Loucy (cell line): ENCODE measurements at regions not wholly inside any gene's neighbourhood (a gene's known extent, or its start where the extent isn't known, plus 50 kb on each side); places are given as distances from the start of the nearest gene placed in this dataset.

Source experiments
- H2AFZ ChIP-seq: fragments of 200-600 bp; sonication (generic); 2 replicates; pipeline ENCODE4 v1.6.0; 2016; ENCODE audit warnings: antibody characterized with exemption, mild to moderate bottlenecking, low read length, moderate library complexity
- H3F3A ChIP-seq: fragments of 200-600 bp; 2 replicates; pipeline ENCODE4 v1.6.0; 2016; ENCODE audit warnings: antibody characterized with exemption, low read depth, mild to moderate bottlenecking
- H3K27me3 ChIP-seq: fragments of 200-600 bp; sonication (generic); 2 replicates; pipeline ENCODE4 v1.6.1; 2014; ENCODE audit warnings: low read length, mild to moderate bottlenecking; ENCODE audit not compliant: insufficient read depth, poor library complexity, severe bottlenecking
- H3K36me3 ChIP-seq: fragments of 200-600 bp; sonication (generic); 2 replicates; pipeline ENCODE4 v1.6.1; 2016; ENCODE audit warnings: low read length; ENCODE audit not compliant: insufficient read depth
- H3K4me1 ChIP-seq: fragments of 200-600 bp; sonication (generic); 2 replicates; pipeline ENCODE4 v1.5.1; 2014; ENCODE audit warnings: low read length, mild to moderate bottlenecking; ENCODE audit not compliant: insufficient read depth, poor library complexity, severe bottlenecking
- H3K4me2 ChIP-seq: fragments of 200-600 bp; sonication (generic); 2 replicates; pipeline ENCODE4 v1.6.0; 2014; ENCODE audit warnings: antibody characterized with exemption, low read length, low read depth, mild to moderate bottlenecking; ENCODE audit not compliant: poor library complexity, severe bottlenecking
- H3K4me3 ChIP-seq: fragments of 200-600 bp; sonication (generic); 2 replicates; pipeline ENCODE4 v1.5.1; 2014; ENCODE audit warnings: low read length, mild to moderate bottlenecking, mixed read lengths; ENCODE audit not compliant: poor library complexity, severe bottlenecking
- H3K79me2 ChIP-seq: fragments of 200-600 bp; sonication (generic); 2 replicates; pipeline ENCODE4 v1.6.1; 2014; ENCODE audit warnings: low read length; ENCODE audit not compliant: insufficient read depth
- H3K9ac ChIP-seq: fragments of 200-600 bp; sonication (generic); 2 replicates; pipeline ENCODE4 v1.6.0; 2014; ENCODE audit warnings: mild to moderate bottlenecking, low read depth, low read length, moderate library complexity; ENCODE audit not compliant: poor library complexity, severe bottlenecking
- H3K9me2 ChIP-seq: fragments of 200-600 bp; sonication (generic); replicated peaks from 2 replicates; pipeline ENCODE4 v1.6.1; 2016; ENCODE audit warnings: low read depth, low read length, mixed read lengths
- H3K9me3 ChIP-seq: fragments of 200-600 bp; sonication (generic); 2 replicates; pipeline ENCODE4 v1.6.1; 2014; ENCODE audit warnings: mild to moderate bottlenecking, antibody characterized with exemption, low read length, low read depth; ENCODE audit not compliant: insufficient read depth
- H4K20me1 ChIP-seq: fragments of 200-600 bp; sonication (generic); 2 replicates; pipeline ENCODE4 v1.6.0; 2014; ENCODE audit warnings: antibody characterized with exemption, low read length, mild to moderate bottlenecking; ENCODE audit not compliant: insufficient read depth, poor library complexity, severe bottlenecking
- EZH2phosphoT487 ChIP-seq: fragments of 200-600 bp; IDR thresholded peaks from 2 replicates; pipeline ENCODE4 v1.6.1; 2018; ENCODE audit warnings: antibody characterized with exemption, mild to moderate bottlenecking, moderate library complexity, borderline replicate concordance
- TF ChIP-seq, protein P1 (sequence below): fragments of 200-600 bp; sonication (generic); conservative IDR thresholded peaks from 2 replicates; pipeline ENCODE4 v1.5.1; 2014; ENCODE audit warnings: mild to moderate bottlenecking, antibody characterized with exemption, low read length

DNA sequence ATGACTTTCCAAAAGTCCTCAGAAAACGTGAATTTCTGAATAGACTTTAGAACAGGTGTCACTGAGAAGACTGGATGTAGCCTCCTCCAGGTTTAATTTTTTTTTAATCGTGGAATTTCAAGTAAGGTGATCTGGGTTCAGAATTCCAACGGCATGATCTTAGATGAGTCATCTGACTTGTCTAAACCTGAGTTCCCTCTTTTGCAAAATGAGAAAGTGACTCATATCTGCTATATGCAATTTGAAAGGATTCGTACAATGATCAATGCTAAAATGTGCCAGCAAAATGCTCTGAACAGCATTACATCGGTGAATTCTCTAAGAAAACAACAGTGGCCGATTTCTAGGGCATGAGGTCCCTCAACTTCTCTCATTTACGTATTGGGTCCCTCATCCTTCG is 69.1 kb upstream of the ZNF516 start:
- Histone ChIP-seq H3K9me2 (no peaks in the 10 kb centered on the region), H3F3A (no peaks in the 10 kb centered on the region), H3K4me1 (peaks cover 6% of the 10 kb centered on the region), H2AFZ (no peak overlapping the region), H3K36me3 (no peaks in the 10 kb centered on the region), H3K27me3 (no peaks in the 10 kb centered on the region), H3K79me2 (no peaks in the 10 kb centered on the region), H3K9me3 (no peaks in the 10 kb centered on the region), H3K4me3 (no peak overlapping the region), H3K4me2 (no peak overlapping the region), H4K20me1 (no peaks in the 10 kb centered on the region), H3K9ac (no peak overlapping the region)
- TF ChIP-seq EZH2phosphoT487 = no peak
- TF ChIP-seq, protein P1, sequence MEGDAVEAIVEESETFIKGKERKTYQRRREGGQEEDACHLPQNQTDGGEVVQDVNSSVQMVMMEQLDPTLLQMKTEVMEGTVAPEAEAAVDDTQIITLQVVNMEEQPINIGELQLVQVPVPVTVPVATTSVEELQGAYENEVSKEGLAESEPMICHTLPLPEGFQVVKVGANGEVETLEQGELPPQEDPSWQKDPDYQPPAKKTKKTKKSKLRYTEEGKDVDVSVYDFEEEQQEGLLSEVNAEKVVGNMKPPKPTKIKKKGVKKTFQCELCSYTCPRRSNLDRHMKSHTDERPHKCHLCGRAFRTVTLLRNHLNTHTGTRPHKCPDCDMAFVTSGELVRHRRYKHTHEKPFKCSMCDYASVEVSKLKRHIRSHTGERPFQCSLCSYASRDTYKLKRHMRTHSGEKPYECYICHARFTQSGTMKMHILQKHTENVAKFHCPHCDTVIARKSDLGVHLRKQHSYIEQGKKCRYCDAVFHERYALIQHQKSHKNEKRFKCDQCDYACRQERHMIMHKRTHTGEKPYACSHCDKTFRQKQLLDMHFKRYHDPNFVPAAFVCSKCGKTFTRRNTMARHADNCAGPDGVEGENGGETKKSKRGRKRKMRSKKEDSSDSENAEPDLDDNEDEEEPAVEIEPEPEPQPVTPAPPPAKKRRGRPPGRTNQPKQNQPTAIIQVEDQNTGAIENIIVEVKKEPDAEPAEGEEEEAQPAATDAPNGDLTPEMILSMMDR = no peak

DNA sequence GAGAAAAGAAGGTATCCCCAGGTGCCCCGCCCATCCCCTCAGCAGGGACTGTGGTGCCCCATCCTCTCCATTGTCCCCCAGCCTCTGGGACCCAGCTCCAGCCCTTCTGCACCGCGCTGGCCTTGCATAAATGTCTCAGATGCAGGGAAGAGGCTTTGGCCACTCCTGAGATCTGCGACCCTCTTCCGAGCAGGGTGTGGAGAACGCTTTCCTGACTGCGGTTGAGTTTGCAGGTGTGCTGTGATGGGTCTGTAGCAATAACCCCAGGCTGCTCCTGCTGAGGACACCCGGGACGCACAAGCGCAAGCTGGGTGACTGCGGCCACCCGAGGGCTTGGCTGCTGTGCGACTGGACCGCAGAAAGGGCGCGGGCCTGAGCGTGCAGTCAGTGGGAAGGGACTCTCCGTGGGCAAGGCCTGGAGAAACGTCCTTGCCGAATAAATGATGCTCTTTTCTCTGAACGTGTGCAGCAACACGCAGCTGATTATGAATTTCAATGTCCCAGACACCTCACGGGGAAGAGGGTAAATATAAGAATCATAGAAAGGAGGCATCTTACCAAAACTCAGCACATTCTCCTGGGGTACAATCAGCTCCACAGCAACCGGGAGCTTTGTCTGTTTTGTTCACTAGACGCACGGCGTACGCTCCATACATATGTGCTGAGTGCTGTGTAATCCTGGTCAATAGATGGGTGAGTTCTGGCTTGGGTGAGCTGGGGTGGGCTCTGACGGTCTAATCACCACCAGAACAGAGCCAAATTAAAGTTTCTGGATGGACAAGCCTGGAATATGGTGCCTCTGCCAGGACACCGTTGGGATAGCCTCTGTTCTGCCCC is 67.5 kb upstream of the ZNF516 start:
- Histone ChIP-seq H3K4me2 (no peak overlapping the region), H3K9me2 (no peaks in the 10 kb centered on the region), H3K36me3 (no peaks in the 10 kb centered on the region), H4K20me1 (no peaks in the 10 kb centered on the region), H3K4me3 (no peak overlapping the region), H2AFZ (no peak overlapping the region), H3K27me3 (no peaks in the 10 kb centered on the region), H3F3A (no peaks in the 10 kb centered on the region), H3K9me3 (no peaks in the 10 kb centered on the region), H3K4me1 (peaks cover 6% of the 10 kb centered on the region), H3K9ac (no peak overlapping the region), H3K79me2 (no peaks in the 10 kb centered on the region)
- TF ChIP-seq, protein P1 = no peak
- no peak for TF ChIP-seq EZH2phosphoT487

DNA sequence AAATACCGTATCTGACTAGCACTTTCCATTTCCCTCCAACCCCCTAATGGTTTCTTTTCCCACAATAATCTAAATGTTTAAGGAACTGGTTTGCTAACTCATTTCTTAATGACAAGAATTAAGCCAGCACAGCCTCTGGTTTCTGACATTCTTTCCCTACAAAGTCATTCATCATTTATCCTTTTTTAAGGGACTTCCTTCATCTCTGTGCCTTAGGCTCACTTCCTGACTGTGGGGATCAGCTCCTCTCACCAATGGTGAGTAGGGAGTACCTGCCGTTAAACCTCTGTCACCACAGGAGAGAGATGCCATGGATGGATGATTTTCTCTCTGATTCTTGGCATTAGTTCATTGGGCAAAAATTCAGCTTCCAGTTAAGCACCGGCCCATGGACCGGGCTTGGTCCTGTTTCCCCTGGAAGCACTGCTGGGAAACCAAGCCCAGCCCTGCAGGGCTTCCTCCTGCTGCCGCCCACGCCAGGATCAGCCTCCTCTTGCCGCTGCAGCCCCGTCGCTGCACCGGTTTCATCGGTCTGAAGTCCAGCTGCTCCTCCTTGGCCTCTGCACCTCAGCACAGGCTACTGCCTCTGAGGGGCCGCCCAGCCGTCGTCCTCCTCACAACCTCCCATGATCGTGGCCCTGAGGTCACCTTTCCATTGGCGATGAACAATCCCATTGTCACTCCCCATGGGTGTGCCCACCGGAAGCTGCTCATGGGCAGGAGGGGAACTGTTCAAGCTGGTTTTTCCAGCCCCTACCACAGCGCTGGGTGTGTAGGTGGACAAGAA is 64.0 kb upstream of the ZNF516 start:
- Histone ChIP-seq H3K9ac (no peak overlapping the region), H3K9me2 (no peaks in the 10 kb centered on the region), H2AFZ (no peak overlapping the region), H3K4me2 (no peak overlapping the region), H3K9me3 (no peaks in the 10 kb centered on the region), H3K79me2 (no peaks in the 10 kb centered on the region), H3K4me1 (no peaks in the 10 kb centered on the region), H3K4me3 (no peak overlapping the region), H3K36me3 (no peaks in the 10 kb centered on the region), H4K20me1 (no peaks in the 10 kb centered on the region), H3K27me3 (no peaks in the 10 kb centered on the region), H3F3A (no peaks in the 10 kb centered on the region)
- TF ChIP-seq, protein P1 = no peak
- no peak for TF ChIP-seq EZH2phosphoT487
